ENCODE measurements at regions not wholly inside any gene's neighbourhood (a gene's known extent, or its start where the extent isn't known, plus 50 kb on each side); places are given as distances from the start of the nearest gene placed in this dataset.

GRCh38 chr4:155134136-155134535, 74.3 kb upstream of the NPY2R start:
- TF ChIP-seq CTCF (IDR thresholded peaks at IDR 0.05; ENCODE audit: low read depth, low read length) = no peak
- TF ChIP-seq EZH2phosphoT487 (IDR thresholded peaks at IDR 0.05; ENCODE audit: low read depth) = no peak
